ENCODE measurements at regions not wholly inside any gene's neighbourhood (a gene's known extent, or its start where the extent isn't known, plus 50 kb on each side); places are given as distances from the start of the nearest gene placed in this dataset.

- TF ChIP-seq CTCF (IDR thresholded peaks at IDR 0.05) = no peak
- TF ChIP-seq ZFX (IDR thresholded peaks at IDR 0.05; ENCODE audit: borderline replicate concordance) = no peak
Observed at GRCh38 chr11:121715405-121715804, 262.6 kb upstream of the SORL1-AS1 start.

Measured in 22Rv1 (cell line).